D721Med (cell line): ENCODE measurements at regions not wholly inside any gene's neighbourhood (a gene's known extent, or its start where the extent isn't known, plus 50 kb on each side); places are given as distances from the start of the nearest gene placed in this dataset.

Experiments used
- DNase-seq: peaks from one replicate; pipeline ENCODE4 v3.0.0; 2011; ENCODE audit warnings: low spot score; ENCODE audit not compliant: insufficient read length
- FAIRE-seq: peaks from 2 replicates; lab custom pipeline; 2011; peaks lifted over from hg19 to GRCh38; lab: Jason Lieb, UNC
- TF ChIP-seq, protein P1 (sequence below): IDR thresholded peaks from 2 replicates; pipeline ENCODE4 v1.5.1; 2012; ENCODE audit warnings: mild to moderate bottlenecking, control low read depth; ENCODE audit not compliant: insufficient read depth; ENCODE audit errors: missing control alignments

GRCh38 chr12:92634730-92635129 lies 68.1 kb upstream of the PLEKHG7 start:
- TF ChIP-seq, protein P1, sequence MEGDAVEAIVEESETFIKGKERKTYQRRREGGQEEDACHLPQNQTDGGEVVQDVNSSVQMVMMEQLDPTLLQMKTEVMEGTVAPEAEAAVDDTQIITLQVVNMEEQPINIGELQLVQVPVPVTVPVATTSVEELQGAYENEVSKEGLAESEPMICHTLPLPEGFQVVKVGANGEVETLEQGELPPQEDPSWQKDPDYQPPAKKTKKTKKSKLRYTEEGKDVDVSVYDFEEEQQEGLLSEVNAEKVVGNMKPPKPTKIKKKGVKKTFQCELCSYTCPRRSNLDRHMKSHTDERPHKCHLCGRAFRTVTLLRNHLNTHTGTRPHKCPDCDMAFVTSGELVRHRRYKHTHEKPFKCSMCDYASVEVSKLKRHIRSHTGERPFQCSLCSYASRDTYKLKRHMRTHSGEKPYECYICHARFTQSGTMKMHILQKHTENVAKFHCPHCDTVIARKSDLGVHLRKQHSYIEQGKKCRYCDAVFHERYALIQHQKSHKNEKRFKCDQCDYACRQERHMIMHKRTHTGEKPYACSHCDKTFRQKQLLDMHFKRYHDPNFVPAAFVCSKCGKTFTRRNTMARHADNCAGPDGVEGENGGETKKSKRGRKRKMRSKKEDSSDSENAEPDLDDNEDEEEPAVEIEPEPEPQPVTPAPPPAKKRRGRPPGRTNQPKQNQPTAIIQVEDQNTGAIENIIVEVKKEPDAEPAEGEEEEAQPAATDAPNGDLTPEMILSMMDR, result no peak
- FAIRE-seq (no peak), DNase-seq (no peak)

DNA sequence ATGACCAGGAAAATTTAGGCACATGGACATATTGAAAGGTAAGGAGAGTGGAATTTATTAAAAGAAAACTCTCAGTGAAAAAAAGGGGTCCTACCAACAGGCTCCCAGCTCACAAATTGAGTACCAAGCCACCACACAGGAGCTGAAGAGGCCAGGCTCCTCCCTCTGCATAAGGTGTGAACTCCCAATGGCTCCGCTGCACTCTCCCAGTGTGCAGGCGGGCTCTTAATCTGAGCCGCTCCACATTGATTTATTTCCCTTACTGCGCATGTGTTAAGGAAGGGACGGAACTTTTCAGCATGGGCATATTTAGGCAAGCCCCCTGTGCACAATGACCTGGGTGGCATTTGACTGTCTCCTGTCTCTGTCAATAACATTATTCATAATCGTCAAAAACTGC lies 68.6 kb upstream of the PLEKHG7 start:
- DNase-seq (no peak), FAIRE-seq (no peak)
- TF ChIP-seq, protein P1, result no peak

- DNase-seq (no peak), FAIRE-seq (no peak)
- TF ChIP-seq, protein P1, result no peak
Measured at GRCh38 chr12:92630968-92631367, 71.8 kb upstream of the PLEKHG7 start.

GRCh38 chr12:92629349-92630065 lies 73.3 kb upstream of the PLEKHG7 start:
- TF ChIP-seq, protein P1, result no peak
- DNase-seq, result no peak
- no peak for FAIRE-seq

GRCh38 chr12:92628476-92628875 lies 74.3 kb upstream of the PLEKHG7 start:
- TF ChIP-seq, protein P1, result no peak
- DNase-seq (no peak), FAIRE-seq (no peak)

DNA sequence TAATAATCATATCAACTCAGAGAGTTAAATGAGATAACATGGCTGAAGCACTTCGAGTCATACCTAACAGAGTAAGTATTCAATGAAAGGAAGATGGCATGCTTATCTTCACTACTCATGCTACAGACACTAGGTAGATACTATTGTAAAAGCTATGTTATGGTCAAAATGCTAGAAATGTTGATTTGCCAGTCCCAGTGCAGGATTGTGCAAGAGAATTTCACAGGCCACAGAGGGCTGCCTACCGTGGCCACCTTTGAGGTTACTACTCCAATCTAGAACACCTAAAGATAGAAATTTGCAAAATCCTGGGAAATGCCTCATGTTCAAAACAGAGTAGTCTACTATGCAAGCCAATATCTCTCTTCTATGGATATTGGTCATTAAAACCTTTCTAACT lies 75.3 kb upstream of the PLEKHG7 start:
- no peak for DNase-seq
- FAIRE-seq, result no peak
- TF ChIP-seq, protein P1, result no peak

- TF ChIP-seq, protein P1, result no peak
- FAIRE-seq (no peak), DNase-seq (no peak)
Measured at GRCh38 chr12:92625639-92626310, 77.0 kb upstream of the PLEKHG7 start.
